ENCODE measurements at regions not wholly inside any gene's neighbourhood (a gene's known extent, or its start where the extent isn't known, plus 50 kb on each side); places are given as distances from the start of the nearest gene placed in this dataset.
"Not testable (repeated sequence)": the region's sequence is repeated elsewhere in the genome, so short reads cannot be mapped to it uniquely, and the experiment has no call there.

GRCh38 chr10:81251457-81252115, 623.4 kb upstream of the NRG3 start:
- no peak for DNase-seq (ENCODE audit: low read depth)

- DNase-seq (ENCODE audit: low read depth), result not testable (repeated sequence)
Observed at GRCh38 chr10:81264991-81265390, 610.0 kb upstream of the NRG3 start.

GRCh38 chr10:81270051-81270450, 604.9 kb upstream of the NRG3 start:
- DNase-seq (ENCODE audit: low read depth), result no peak

GRCh38 chr10:81280497-81281479, 594.2 kb upstream of the NRG3 start:
- DNase-seq (ENCODE audit: low read depth), result no peak

GRCh38 chr10:81288544-81288943, 586.5 kb upstream of the NRG3 start:
- no peak for DNase-seq (ENCODE audit: low read depth)

GRCh38 chr10:81297292-81297691, 577.7 kb upstream of the NRG3 start:
- DNase-seq (ENCODE audit: low read depth), result no peak

GRCh38 chr10:81303656-81304055, 571.3 kb upstream of the NRG3 start:
- no peak for DNase-seq (ENCODE audit: low read depth)

GRCh38 chr10:81306971-81307782, 567.8 kb upstream of the NRG3 start:
- DNase-seq (ENCODE audit: low read depth), result no peak

- DNase-seq (ENCODE audit: low read depth), result no peak
Observed at GRCh38 chr10:81309041-81309552, 565.9 kb upstream of the NRG3 start.

GRCh38 chr10:81314471-81314870, 560.5 kb upstream of the NRG3 start:
- no peak for DNase-seq (ENCODE audit: low read depth)

GRCh38 chr10:81315026-81315425, 560.0 kb upstream of the NRG3 start:
- DNase-seq (ENCODE audit: low read depth), result no peak

- DNase-seq (ENCODE audit: low read depth), result no peak
Observed at GRCh38 chr10:81348003-81348402, 527.0 kb upstream of the NRG3 start.

GRCh38 chr10:81367132-81367531, 507.9 kb upstream of the NRG3 start:
- DNase-seq (ENCODE audit: low read depth), result no peak

GRCh38 chr10:81386817-81387216, 488.2 kb upstream of the NRG3 start:
- no peak for DNase-seq (ENCODE audit: low read depth)

GRCh38 chr10:81403451-81403850, 471.5 kb upstream of the NRG3 start:
- no peak for DNase-seq (ENCODE audit: low read depth)

- no peak for DNase-seq (ENCODE audit: low read depth)
Observed at GRCh38 chr10:81405399-81405798, 469.6 kb upstream of the NRG3 start.

- DNase-seq (ENCODE audit: low read depth), result no peak
Observed at GRCh38 chr10:81414038-81414437, 461.0 kb upstream of the NRG3 start.

GRCh38 chr10:81426722-81427121, 448.3 kb upstream of the NRG3 start:
- no peak for DNase-seq (ENCODE audit: low read depth)

- no peak for DNase-seq (ENCODE audit: low read depth)
Observed at GRCh38 chr10:81428456-81429134, 446.4 kb upstream of the NRG3 start.

GRCh38 chr10:81439445-81439844, 435.5 kb upstream of the NRG3 start:
- DNase-seq (ENCODE audit: low read depth), result no peak

GRCh38 chr10:81441624-81442023, 433.4 kb upstream of the NRG3 start:
- DNase-seq (ENCODE audit: low read depth), result not testable (repeated sequence)
